ENCODE measurements at regions not wholly inside any gene's neighbourhood (a gene's known extent, or its start where the extent isn't known, plus 50 kb on each side); places are given as distances from the start of the nearest gene placed in this dataset.

- no peak for DNase-seq
Observed at GRCh38 chr21:45592208-45592619, 50.0 kb upstream of the SLC19A1 start.

GRCh38 chr21:45592626-45593134 is 50.4 kb upstream of the SLC19A1 start:
- no peak for DNase-seq

GRCh38 chr21:45593162-45594022 is 50.1 kb upstream of the PCBP3 start:
- DNase-seq, result peak; percentile 70

Data from NCI-H146 (cell line).